ENCODE measurements at regions not wholly inside any gene's neighbourhood (a gene's known extent, or its start where the extent isn't known, plus 50 kb on each side); places are given as distances from the start of the nearest gene placed in this dataset.

- no peak for DNase-seq (ENCODE audit: low spot score)
Measured at GRCh38 chr13:111555903-111556302, 235.5 kb downstream of the TEX29 start.

- DNase-seq (ENCODE audit: low spot score), result no peak
Measured at GRCh38 chr13:111556496-111556895, 236.1 kb downstream of the TEX29 start.

- DNase-seq (ENCODE audit: low spot score), result no peak
Measured at GRCh38 chr13:111557921-111558699, 237.7 kb downstream of the TEX29 start.

- no peak for DNase-seq (ENCODE audit: low spot score)
Measured at GRCh38 chr13:111558700-111559088, 238.3 kb downstream of the TEX29 start.

- DNase-seq (ENCODE audit: low spot score), result no peak
Measured at GRCh38 chr13:111559612-111560403, 239.4 kb downstream of the TEX29 start.

- DNase-seq (ENCODE audit: low spot score), result no peak
Measured at GRCh38 chr13:111561091-111561781, 240.8 kb downstream of the TEX29 start.

GRCh38 chr13:111562716-111563115 is 242.3 kb downstream of the TEX29 start:
- no peak for DNase-seq (ENCODE audit: low spot score)

- no peak for DNase-seq (ENCODE audit: low spot score)
Measured at GRCh38 chr13:111564606-111565005, 244.2 kb downstream of the TEX29 start.

GRCh38 chr13:111565400-111565799 is 245.0 kb downstream of the TEX29 start:
- DNase-seq (ENCODE audit: low spot score), result no peak

GRCh38 chr13:111566567-111566966 is 246.1 kb downstream of the TEX29 start:
- DNase-seq (ENCODE audit: low spot score), result no peak

GRCh38 chr13:111567637-111568036 is 247.2 kb downstream of the TEX29 start:
- DNase-seq (ENCODE audit: low spot score), result no peak

- no peak for DNase-seq (ENCODE audit: low spot score)
Measured at GRCh38 chr13:111568290-111568689, 247.8 kb downstream of the TEX29 start.

GRCh38 chr13:111570911-111571310 is 250.5 kb downstream of the TEX29 start:
- no peak for DNase-seq (ENCODE audit: low spot score)

GRCh38 chr13:111572956-111573761 is 252.7 kb downstream of the TEX29 start:
- no peak for DNase-seq (ENCODE audit: low spot score)

GRCh38 chr13:111573801-111574200 is 253.4 kb downstream of the TEX29 start:
- DNase-seq (ENCODE audit: low spot score), result no peak

- DNase-seq (ENCODE audit: low spot score), result no peak
Measured at GRCh38 chr13:111575276-111575675, 254.8 kb downstream of the TEX29 start.

GRCh38 chr13:111575719-111576118 is 255.3 kb downstream of the TEX29 start:
- DNase-seq (ENCODE audit: low spot score), result no peak

GRCh38 chr13:111577208-111577828 is 256.9 kb downstream of the TEX29 start:
- DNase-seq (ENCODE audit: low spot score), result no peak

- no peak for DNase-seq (ENCODE audit: low spot score)
Measured at GRCh38 chr13:111577956-111578605, 257.6 kb downstream of the TEX29 start.

- DNase-seq (ENCODE audit: low spot score), result no peak
Measured at GRCh38 chr13:111584101-111584672, 263.7 kb downstream of the TEX29 start.
